HG03159 (cell line): ENCODE measurements at regions not wholly inside any gene's neighbourhood (a gene's known extent, or its start where the extent isn't known, plus 50 kb on each side); places are given as distances from the start of the nearest gene placed in this dataset.

ENCODE experiments used
- ATAC-seq: cut with Tn5 transposase; IDR thresholded peaks from one replicate; pipeline ENCODE4 v1.9.1; 2021; ENCODE audit warnings: mild to moderate bottlenecking, moderate library complexity; ENCODE audit not compliant: unreplicated experiment

GRCh38 chr22:34696557-34696956 is 369.4 kb upstream of the ISX start:
- ATAC-seq, result no peak

DNA sequence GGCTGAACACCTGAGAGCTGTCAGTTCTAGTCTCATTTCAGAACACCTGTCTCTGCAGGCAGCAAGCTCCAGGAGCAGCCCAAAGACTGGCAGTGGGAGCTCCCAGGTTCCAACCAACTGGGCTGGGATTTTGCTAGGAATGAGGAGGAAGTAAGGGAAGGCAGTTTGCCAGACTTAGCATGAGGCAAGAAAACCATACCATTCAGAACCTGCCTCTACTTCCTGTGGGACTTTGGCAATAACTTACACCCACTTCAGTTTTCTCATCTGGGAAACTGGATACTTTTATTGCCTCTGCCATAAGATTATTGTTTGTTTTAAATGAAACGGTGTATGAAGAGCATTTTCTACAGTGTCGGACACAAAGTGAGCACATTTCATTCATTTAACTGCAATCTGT is 363.7 kb upstream of the ISX start:
- no peak for ATAC-seq

GRCh38 chr22:34709641-34710040 is 356.3 kb upstream of the ISX start:
- no peak for ATAC-seq

- ATAC-seq, result no peak
These were observed 343.1 kb upstream of the ISX start for GRCh38 chr22:34722901-34723300.

DNA sequence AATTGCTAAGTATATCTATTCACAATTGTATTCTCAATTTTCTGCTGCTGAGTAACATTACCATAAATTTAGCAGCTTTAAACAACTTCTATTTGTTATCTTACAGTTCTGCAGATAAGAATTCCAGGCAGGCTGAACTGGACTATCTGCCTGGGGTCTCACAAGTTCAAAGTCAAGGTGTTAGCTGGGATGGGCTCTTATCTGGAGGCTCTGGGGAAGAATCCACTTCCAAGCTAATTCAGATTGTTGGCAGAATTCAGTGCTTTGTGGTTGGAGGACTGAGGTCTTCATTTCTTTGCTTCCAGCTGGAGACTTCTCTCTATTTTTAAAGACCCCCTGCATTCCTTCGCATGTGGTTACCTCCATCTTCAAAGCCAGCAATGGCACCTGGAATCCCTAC is 329.9 kb upstream of the ISX start:
- ATAC-seq, result no peak

GRCh38 chr22:34738661-34739400 is 327.1 kb upstream of the ISX start:
- ATAC-seq, result no peak

DNA sequence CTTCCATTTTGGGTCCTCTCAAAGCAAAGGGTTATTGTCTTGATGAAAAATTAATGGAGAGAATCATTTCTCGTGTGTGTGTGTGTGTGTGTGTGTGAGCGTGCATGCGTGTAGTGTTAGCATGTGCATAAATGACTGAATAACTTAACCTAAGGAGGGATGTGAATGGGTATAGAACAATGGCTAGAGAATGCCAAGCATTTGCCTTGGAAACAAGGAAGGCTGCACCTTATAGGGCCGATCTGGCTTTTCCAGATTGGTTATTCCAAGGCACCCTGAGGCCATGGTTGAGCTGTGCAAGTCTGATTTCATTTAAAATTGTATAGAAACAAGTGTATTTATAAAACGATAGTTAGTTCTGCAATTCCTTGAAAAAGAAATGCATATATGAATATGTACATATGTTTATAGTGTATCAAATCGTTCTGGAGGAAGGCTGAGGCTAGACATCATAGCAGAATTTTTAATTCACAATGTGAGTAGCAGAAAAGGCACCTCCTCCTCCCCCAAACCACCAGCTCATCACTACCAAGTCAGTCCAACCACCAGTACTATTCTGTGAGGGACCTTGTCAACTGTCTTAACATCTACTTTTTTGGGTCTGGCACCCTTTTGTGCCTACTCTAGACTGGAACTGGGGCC is 322.7 kb upstream of the ISX start:
- ATAC-seq, result no peak

GRCh38 chr22:34760276-34761008 is 305.5 kb upstream of the ISX start:
- no peak for ATAC-seq

GRCh38 chr22:34761111-34761510 is 304.8 kb upstream of the ISX start:
- ATAC-seq, result no peak

GRCh38 chr22:34763496-34763895 is 302.5 kb upstream of the ISX start:
- no peak for ATAC-seq

DNA sequence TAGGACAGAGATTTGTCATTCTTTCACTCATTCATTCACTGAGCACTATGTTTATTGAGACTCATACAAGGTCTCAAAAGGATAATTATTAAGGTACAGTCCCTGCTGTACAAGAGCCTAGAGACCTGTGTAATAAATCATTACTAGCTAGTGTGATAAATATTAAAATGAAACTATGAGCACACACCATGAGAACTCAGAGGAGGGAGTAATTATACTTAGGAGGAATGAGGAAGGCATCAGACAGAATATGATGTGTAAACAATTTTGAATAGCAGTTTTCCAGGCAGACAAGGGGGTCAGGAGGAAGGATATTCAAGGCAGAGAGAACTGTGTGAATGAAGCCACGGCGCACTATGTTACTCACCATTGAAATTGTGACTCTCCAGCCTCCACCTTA is 300.8 kb upstream of the ISX start:
- no peak for ATAC-seq

- no peak for ATAC-seq
These were observed 296.6 kb upstream of the ISX start for GRCh38 chr22:34769361-34769760.

DNA sequence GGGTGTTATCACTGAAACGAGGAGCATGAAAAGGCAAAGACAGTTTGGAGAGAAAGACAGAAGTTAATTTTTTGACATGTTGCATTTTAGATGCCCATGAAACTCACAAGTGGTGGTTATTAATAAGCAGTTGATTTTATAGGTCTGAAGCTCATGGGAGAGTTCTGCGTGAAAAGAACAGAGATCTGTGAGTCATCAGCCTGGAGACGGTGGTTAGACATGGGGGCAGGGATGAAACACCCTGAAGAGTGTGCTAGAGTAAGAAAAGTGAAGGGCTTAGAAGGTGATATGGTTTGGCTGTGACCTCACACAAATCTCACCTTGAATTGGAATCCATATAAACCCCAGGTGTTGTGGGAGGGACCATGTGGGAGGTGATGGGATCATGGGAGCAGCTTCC is 289.1 kb upstream of the ISX start:
- ATAC-seq, result no peak

DNA sequence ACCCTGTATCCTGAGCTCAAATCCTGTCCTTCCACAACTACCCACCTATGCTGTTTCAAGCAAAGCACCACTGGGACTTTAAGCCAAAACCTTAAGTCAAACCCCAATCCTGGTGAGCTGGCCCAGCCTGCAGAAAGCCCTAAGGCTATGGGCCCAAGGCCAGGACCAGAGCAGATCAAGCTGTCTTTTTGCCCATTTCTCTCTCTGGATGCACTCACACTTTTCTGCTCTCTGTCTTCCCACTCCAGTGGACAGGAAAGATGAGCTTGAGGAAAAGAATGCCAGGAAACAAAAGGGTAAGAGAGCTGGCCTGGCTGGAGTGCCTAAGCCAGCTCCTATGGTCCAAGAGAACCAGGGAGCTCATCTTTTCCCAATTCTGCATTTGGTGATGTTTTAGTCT is 284.3 kb upstream of the ISX start:
- ATAC-seq, result no peak

DNA sequence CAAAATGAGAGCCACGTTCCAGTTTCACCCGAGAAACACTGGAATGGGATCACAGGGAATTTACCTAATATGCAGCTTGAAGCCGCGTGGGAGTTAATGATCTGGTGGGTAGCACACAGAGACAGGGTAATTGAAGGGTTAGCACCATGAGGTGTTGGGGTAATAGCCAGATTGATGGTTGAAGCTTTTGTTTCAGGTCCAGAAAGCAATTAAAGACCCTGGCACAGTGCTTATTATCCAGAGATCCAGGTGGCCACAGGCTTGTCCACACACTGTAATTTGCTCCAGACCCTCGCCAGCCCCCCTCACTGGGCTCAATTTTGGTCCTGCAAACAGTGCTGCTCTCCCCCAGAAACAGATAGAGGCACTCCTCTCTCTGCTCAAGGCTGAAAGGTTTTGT is 282.5 kb upstream of the ISX start:
- no peak for ATAC-seq

- no peak for ATAC-seq
These were observed 281.9 kb upstream of the ISX start for GRCh38 chr22:34784056-34784455.

DNA sequence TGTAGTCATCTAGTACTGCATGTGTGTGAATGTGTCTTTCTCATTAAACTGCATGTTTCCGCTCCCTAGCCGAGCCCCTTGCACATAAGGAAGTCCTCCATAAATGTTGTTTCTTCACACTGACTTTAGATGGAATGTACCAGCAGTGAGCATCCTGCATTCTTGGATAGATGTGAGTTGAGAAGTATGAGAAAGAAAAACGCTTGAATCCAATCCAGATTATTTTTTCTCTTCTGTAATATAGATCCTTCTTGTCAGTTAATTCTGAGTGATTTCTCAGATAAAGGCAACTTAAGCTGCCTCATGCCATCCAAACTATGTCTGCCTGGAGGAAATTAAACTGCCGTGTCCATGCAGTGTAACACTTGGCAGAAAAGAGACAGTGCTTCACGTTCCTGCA is 268.1 kb upstream of the ISX start:
- no peak for ATAC-seq

DNA sequence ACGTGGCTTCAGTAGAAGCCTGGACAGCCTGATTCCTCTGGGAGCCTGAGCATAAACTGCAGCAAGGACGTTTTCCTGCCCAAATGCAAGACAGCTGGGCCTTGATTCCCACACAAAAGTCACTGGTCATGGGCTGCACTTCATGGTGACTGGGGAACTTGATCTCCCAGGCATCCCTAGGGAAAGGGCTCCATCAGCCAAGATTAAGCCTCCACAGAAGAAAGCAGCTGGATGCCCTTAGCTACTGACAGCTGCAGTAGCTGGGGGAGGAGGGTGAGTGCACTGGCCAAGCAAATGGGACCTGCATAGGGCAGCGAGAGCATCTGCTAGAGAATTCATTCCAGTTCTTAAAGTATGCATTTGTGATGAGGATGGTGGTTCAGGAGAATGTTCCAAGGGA is 267.4 kb upstream of the ISX start:
- ATAC-seq, result no peak

DNA sequence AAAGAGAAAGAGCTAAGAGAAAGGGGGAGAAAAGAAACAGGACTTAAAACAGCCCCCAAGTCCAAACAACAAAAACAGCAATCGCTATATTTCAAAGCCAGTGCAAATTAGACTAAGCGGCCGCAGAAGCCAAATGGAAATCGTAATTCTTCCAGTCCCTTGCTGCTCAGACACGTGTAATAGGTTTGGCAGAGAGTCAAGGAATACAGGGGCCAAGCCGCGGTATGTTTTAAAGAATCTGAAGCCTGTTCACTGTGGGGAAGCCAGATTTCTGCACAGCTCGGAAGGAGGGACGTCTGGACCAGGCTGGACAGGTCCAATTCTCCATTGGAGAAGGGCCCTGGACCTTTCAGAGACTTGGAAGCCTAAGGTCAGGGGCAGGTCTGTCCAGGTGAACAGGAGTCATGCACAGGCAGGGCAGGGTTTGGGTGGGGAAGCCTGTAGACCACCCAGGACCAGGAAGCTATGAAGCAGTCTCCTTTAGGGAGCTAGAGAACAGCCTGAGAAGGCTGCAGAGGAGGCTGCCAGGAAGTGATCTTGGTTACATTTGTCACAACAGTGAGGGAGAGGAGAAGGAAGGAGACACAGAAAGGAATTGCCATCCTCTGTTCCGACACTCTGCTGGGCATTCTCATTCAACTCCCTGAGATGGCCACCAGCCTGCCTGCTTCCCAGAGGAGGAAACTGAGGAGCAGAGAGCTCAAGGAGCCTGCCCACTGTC is 265.5 kb upstream of the ISX start:
- no peak for ATAC-seq

DNA sequence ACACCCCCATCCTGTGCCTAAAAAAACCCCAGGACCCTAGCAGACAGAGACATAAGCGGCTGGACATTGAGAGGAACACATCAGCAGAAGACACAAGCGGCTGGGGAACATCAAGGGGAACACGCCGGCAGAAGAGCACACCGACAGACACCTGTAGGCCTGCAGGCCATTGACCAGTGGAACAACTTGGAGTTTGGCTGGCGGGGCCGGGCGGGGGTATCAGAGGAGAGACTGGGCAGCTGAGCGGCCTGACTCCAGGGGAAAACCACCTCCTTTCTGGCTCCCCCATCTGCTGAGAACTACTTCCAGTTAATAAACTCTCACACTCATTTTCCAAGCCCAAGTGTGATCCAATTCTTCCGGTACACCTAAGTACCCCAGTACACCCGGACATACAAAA is 264.7 kb upstream of the ISX start:
- ATAC-seq, result no peak

DNA sequence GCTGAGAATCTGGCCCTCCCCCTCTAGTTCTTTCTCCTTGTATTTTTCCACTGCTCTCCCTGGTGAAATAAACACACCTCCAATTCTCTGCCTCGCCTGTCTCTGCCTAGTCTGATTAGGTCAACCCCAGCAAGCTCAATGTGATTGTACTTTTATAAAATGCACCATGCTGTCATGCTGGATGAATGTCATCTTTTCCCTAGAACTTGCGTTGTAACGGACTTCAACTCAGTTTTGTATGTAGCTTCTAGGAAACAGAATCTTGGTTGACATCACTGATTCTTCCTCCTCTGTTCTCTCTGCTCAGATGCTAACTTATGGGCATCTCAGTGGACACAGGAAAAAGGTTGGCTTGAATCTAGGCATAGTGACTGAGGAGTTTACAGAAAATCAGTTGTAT is 261.9 kb upstream of the ISX start:
- no peak for ATAC-seq

- ATAC-seq, result no peak
These were observed 261.4 kb upstream of the ISX start for GRCh38 chr22:34804604-34805003.
